Vagina (tissue), 2 donors: ENCODE measurements at regions not wholly inside any gene's neighbourhood (a gene's known extent, or its start where the extent isn't known, plus 50 kb on each side); places are given as distances from the start of the nearest gene placed in this dataset.

Experiments used
- DNase-seq, 2 donors: peaks; one replicate each; pipeline ENCODE4 v3.0.0-alpha.2; 2017; ENCODE audit errors: extremely low spot score in 2 of 2
- H3K27ac ChIP-seq: fragments of 200-600 bp; sonication (generic); one replicate; pipeline ENCODE4 v1.5.1; 2019
- H3K27me3 ChIP-seq: fragments of 200-600 bp; sonication (generic); one replicate; pipeline ENCODE4 v1.5.1; 2019
- H3K36me3 ChIP-seq, 2 donors: fragments of 200-600 bp; sonication (generic); one replicate each; pipeline ENCODE4 v1.5.1; 2017 to 2019
- H3K4me1 ChIP-seq: fragments of 200-600 bp; sonication (generic); one replicate; pipeline ENCODE4 v1.5.1; 2019
- H3K4me3 ChIP-seq, 2 donors: fragments of 200-600 bp; sonication (generic); 1 replicate in 1 of 2; 2 replicates in 1 of 2; pipeline ENCODE4 v1.5.1; 2016 to 2019
- H3K9me3 ChIP-seq: fragments of 200-600 bp; sonication (generic); one replicate; pipeline ENCODE4 v1.5.1; 2019
- POLR2A ChIP-seq, 2 donors: fragments of 450-650 bp; IDR thresholded peaks; one replicate each; pipeline ENCODE4 v1.6.1; 2017; ENCODE audit warnings: antibody characterized with exemption in 2 of 2, mild to moderate bottlenecking in 2 of 2, moderate library complexity in 2 of 2
- POLR2AphosphoS5 ChIP-seq, 2 donors: sonication (generic); formaldehyde crosslinking; IDR thresholded peaks; one replicate each; pipeline ENCODE4 v1.9.0; 2017; ENCODE audit warnings: antibody characterized with exemption in 2 of 2, mild to moderate bottlenecking in 2 of 2, low read depth in 1 of 2; ENCODE audit not compliant: insufficient read depth in 1 of 2
- intact Hi-C: fragments of 100-400 bp; cut with DNase I; formaldehyde crosslinking; loops from one replicate; pipeline ENCODE4 v1.15.1; 2023
- TF ChIP-seq, protein P1 (sequence below), 3 experiments: fragments of 450-650 bp in 2 of 3; fragments of 200-600 bp in 1 of 3; sonication (generic) in 1 of 3; IDR thresholded peaks; one replicate each; pipeline ENCODE4 v1.5.1; 2017 to 2019; ENCODE audit warnings: antibody characterized with exemption in 3 of 3, mild to moderate bottlenecking in 2 of 3, moderate library complexity in 2 of 3

DNA sequence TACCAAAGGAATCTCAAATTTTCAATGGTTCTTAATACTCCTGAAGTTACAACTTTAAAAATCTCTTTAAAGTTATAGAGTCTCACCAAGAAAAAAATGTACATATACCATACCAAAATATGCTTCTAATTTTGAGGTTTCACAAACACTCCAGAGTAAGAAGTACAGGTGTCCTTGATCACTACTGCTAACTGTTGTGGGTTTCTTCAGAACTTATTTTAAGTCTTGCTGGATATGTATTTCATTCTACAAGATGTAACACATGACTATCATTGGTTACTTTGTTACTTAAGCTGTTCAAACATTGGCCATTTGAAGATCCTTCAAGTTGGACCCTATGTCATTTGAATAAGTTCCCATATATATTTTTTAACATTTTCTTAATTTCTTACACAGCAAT lies 808.0 kb downstream of the PCDH19 start:
- Histone ChIP-seq H3K27me3 (no peaks in the 10 kb centered on the region), H3K9me3 (no peaks in the 10 kb centered on the region), H3K4me1 (no peaks in the 10 kb centered on the region), H3K4me3 (no peak overlapping the region), H3K36me3 (no peaks in the 10 kb centered on the region), H3K27ac (no peak overlapping the region)
- intact Hi-C loops: no loop called here
- DNase-seq: no peak
- TF ChIP-seq POLR2A (IDR thresholded peaks at IDR 0.05) (no peak), POLR2AphosphoS5 (IDR thresholded peaks at IDR 0.05; ENCODE audit: insufficient read depth in 1 of 2, low read depth in 1 of 2) (no peak)
- TF ChIP-seq, protein P1, sequence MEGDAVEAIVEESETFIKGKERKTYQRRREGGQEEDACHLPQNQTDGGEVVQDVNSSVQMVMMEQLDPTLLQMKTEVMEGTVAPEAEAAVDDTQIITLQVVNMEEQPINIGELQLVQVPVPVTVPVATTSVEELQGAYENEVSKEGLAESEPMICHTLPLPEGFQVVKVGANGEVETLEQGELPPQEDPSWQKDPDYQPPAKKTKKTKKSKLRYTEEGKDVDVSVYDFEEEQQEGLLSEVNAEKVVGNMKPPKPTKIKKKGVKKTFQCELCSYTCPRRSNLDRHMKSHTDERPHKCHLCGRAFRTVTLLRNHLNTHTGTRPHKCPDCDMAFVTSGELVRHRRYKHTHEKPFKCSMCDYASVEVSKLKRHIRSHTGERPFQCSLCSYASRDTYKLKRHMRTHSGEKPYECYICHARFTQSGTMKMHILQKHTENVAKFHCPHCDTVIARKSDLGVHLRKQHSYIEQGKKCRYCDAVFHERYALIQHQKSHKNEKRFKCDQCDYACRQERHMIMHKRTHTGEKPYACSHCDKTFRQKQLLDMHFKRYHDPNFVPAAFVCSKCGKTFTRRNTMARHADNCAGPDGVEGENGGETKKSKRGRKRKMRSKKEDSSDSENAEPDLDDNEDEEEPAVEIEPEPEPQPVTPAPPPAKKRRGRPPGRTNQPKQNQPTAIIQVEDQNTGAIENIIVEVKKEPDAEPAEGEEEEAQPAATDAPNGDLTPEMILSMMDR (IDR thresholded peaks at IDR 0.05): no peak

DNA sequence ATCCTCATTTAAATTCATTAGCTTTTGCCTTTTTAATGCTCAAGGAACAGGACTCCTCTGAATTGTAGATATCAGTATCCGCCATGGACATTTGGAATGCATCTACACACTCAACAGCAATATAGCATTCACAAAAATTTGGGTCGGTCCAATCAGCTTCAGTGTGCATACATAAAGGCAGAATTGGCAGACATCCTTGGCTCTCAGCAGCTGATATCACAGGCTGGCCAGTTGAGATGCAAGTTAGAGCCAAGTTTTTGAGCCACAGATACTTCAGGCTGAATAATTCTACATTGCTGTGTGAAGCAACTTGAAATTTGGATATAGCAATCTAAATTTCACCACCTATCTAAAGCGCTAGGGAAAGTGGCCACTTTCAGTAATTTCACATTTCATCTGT lies 821.1 kb downstream of the PCDH19 start:
- TF ChIP-seq, protein P1 (IDR thresholded peaks at IDR 0.05): no peak
- TF ChIP-seq POLR2A (IDR thresholded peaks at IDR 0.05) (no peak), POLR2AphosphoS5 (IDR thresholded peaks at IDR 0.05; ENCODE audit: insufficient read depth in 1 of 2, low read depth in 1 of 2) (no peak)
- intact Hi-C loops: no loop called here
- H3K9me3 ChIP-seq: no peaks in the 10 kb centered on the region

DNA sequence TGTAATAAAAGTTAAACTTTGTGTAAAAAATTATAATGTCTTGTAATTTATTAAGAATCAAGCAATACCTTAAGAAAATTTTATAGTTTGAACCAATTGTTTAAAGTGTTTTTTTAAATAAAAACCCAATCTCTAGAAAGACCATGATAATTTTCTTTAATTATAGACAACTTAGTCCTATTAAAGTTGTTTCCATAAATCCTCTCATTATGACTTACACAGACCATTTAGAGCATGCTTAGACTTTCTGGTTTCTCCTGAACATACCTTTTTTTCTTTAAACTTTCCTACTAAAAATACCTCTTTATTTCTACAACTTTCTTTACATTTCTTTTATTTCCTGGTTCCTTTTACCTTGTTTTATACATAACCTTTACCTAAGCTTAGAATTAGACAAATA lies 837.4 kb downstream of the PCDH19 start:
- intact Hi-C loops: no loop called here
- no peaks in the 10 kb centered on the region for H3K9me3 ChIP-seq
- H3K36me3 ChIP-seq: no peaks in the 10 kb centered on the region
- DNase-seq: no peak
- H3K4me3 ChIP-seq: no peak overlapping the region
- no peak overlapping the region for H3K27ac ChIP-seq
- no peaks in the 10 kb centered on the region for H3K27me3 ChIP-seq
- H3K4me1 ChIP-seq: no peaks in the 10 kb centered on the region
- TF ChIP-seq POLR2AphosphoS5 (IDR thresholded peaks at IDR 0.05; ENCODE audit: insufficient read depth in 1 of 2, low read depth in 1 of 2) (no peak), POLR2A (IDR thresholded peaks at IDR 0.05) (no peak)
- TF ChIP-seq, protein P1 (IDR thresholded peaks at IDR 0.05): no peak

More for the DNA sequence above, 821.1 kb downstream of the PCDH19 start:
- no peak for DNase-seq
- Histone ChIP-seq H3K4me3 (no peak overlapping the region), H3K36me3 (no peaks in the 10 kb centered on the region), H3K4me1 (no peaks in the 10 kb centered on the region), H3K27ac (no peak overlapping the region), H3K27me3 (no peaks in the 10 kb centered on the region)

DNA sequence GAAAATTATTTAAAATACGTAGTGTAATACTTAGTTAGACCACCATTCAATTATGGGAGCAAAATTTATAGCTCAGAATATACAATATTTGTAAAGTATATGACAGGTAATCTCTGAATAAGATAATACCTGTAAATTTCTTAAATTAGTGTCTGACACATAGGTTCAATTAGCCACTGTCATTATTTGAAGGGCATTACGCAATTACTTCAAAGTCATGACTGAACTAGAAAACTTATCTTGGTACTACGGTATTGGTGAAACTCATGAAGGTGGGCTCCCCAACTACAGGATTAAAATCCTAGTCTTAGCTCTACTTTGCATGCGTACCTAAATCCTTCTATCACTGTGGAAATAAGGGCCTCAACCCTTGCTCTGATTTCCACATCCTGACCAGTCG lies 860.7 kb downstream of the PCDH19 start:
- DNase-seq: no peak
- Histone ChIP-seq H3K4me3 (no peak overlapping the region), H3K27me3 (no peaks in the 10 kb centered on the region), H3K27ac (no peak overlapping the region), H3K9me3 (no peaks in the 10 kb centered on the region), H3K4me1 (no peaks in the 10 kb centered on the region), H3K36me3 (no peaks in the 10 kb centered on the region)
- intact Hi-C loops: no loop called here
- TF ChIP-seq, protein P1 (IDR thresholded peaks at IDR 0.05): no peak
- TF ChIP-seq POLR2A (IDR thresholded peaks at IDR 0.05) (no peak), POLR2AphosphoS5 (IDR thresholded peaks at IDR 0.05; ENCODE audit: insufficient read depth in 1 of 2, low read depth in 1 of 2) (no peak)

DNA sequence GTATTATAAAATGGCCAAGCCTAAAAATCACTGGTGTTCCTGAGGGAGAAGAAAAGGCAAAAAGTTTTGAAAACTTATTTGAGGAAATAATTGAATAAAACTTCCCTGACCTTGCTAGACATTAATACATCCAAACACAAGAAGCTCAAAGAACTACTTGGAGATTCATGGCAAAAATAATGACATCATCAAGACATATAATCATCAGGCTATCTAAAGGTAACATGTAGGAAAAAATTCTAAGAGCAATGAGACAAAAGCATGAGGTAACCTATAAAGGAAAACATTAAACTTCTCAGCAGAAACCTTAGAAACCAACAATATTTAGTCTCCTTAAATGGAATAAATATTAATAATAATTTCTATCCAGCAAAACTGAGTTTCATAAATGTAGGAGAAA lies 887.6 kb downstream of the PCDH19 start:
- Histone ChIP-seq H3K4me3 (no peak overlapping the region), H3K27ac (no peak overlapping the region), H3K36me3 (no peaks in the 10 kb centered on the region), H3K9me3 (no peaks in the 10 kb centered on the region), H3K27me3 (no peaks in the 10 kb centered on the region), H3K4me1 (no peaks in the 10 kb centered on the region)
- intact Hi-C loops: no loop called here
- TF ChIP-seq POLR2AphosphoS5 (IDR thresholded peaks at IDR 0.05; ENCODE audit: insufficient read depth in 1 of 2, low read depth in 1 of 2) (no peak), POLR2A (IDR thresholded peaks at IDR 0.05) (no peak)
- TF ChIP-seq, protein P1 (IDR thresholded peaks at IDR 0.05): no peak
- no peak for DNase-seq
